PC-3 (cell line): ENCODE measurements at regions not wholly inside any gene's neighbourhood (a gene's known extent, or its start where the extent isn't known, plus 50 kb on each side); places are given as distances from the start of the nearest gene placed in this dataset.

Source experiments
- ATAC-seq: fragments of 200-7000 bp; cut with Tn5 transposase; 2 replicates; pipeline ENCODE4 v1.9.1; 2020; ENCODE audit warnings: mild to moderate bottlenecking, moderate library complexity
- BruUV-seq: library from RNA; stranded (reverse); fragments of 400-500 nt; replicated peaks from 2 replicates; lab custom pipeline; 2021; lab: Mats Ljungman, UMichigan
- CTCF ChIA-PET: fragments of 300-600 bp; sonication (Branson Sonifier 250); formaldehyde crosslinking; loops from one replicate; lab custom pipeline; 2022; ENCODE audit warnings: antibody characterized with exemption; lab: Charles Lee
- POLR2A ChIA-PET: fragments of 300-600 bp; sonication (Branson Sonifier 250); formaldehyde crosslinking; loops from one replicate; lab custom pipeline; 2022; ENCODE audit warnings: antibody characterized with exemption; ENCODE audit not compliant: unreplicated experiment; lab: Charles Lee
- DNase-seq: peaks from one replicate; pipeline ENCODE4 v3.0.0-alpha.2; 2015
- H2AFZ ChIP-seq: fragments of 300-600 bp; sonication (generic); 2 replicates; pipeline ENCODE4 v1.6.0; 2016; ENCODE audit warnings: antibody characterized with exemption, low read length
- H3F3A ChIP-seq: fragments of 300-600 bp; sonication (generic); one replicate; pipeline ENCODE4 v1.6.0; 2017; ENCODE audit warnings: antibody characterized with exemption, low read length, control low read depth, mild to moderate bottlenecking; ENCODE audit not compliant: unreplicated experiment
- H3K27ac ChIP-seq: fragments of 300-600 bp; sonication (generic); 2 replicates; pipeline ENCODE4 v1.5.1; 2016; ENCODE audit warnings: mild to moderate bottlenecking, low read length
- H3K27me3 ChIP-seq: fragments of 300-600 bp; sonication (generic); 2 replicates; pipeline ENCODE4 v1.6.1; 2016; ENCODE audit warnings: low read length, mixed read lengths
- H3K36me3 ChIP-seq: fragments of 300-600 bp; sonication (generic); 2 replicates; pipeline ENCODE4 v1.6.1; 2016; ENCODE audit warnings: low read depth, mixed run types, low read length, mixed read lengths
- H3K4me1 ChIP-seq: fragments of 300-600 bp; sonication (generic); 2 replicates; pipeline ENCODE4 v1.5.1; 2016; ENCODE audit warnings: low read length; ENCODE audit not compliant: insufficient read depth
- H3K4me2 ChIP-seq: fragments of 300-600 bp; sonication (generic); 2 replicates; pipeline ENCODE4 v1.6.0; 2016; ENCODE audit warnings: low read length
- H3K4me3 ChIP-seq: fragments of 300-600 bp; sonication (generic); 2 replicates; pipeline ENCODE4 v1.5.1; 2016; ENCODE audit warnings: mild to moderate bottlenecking, low read length, mixed read lengths
- H3K79me2 ChIP-seq: fragments of 300-600 bp; sonication (generic); 2 replicates; pipeline ENCODE4 v1.6.1; 2017; ENCODE audit warnings: low read length, mixed read lengths
- H3K9ac ChIP-seq: fragments of 300-600 bp; sonication (generic); 2 replicates; pipeline ENCODE4 v1.6.0; 2016; ENCODE audit warnings: mild to moderate bottlenecking, low read length
- H3K9me2 ChIP-seq: fragments of 300-600 bp; sonication (generic); replicated peaks from 2 replicates; pipeline ENCODE4 v1.6.1; 2016; ENCODE audit warnings: mixed run types, low read length, mixed read lengths
- H3K9me3 ChIP-seq: fragments of 300-600 bp; sonication (generic); 2 replicates; pipeline ENCODE4 v1.6.1; 2016; ENCODE audit warnings: low read length, mixed read lengths
- H4K20me1 ChIP-seq: fragments of 300-600 bp; sonication (generic); 2 replicates; pipeline ENCODE4 v1.6.1; 2016; ENCODE audit warnings: low read length, mixed read lengths
- CTCF ChIP-seq: fragments of 300-600 bp; sonication (generic); conservative IDR thresholded peaks from 2 replicates; pipeline ENCODE4 v1.5.1; 2017; ENCODE audit warnings: antibody characterized with exemption, low read depth, mild to moderate bottlenecking, low read length
- EZH2 ChIP-seq: fragments of 300-600 bp; sonication (generic); IDR thresholded peaks from one replicate; pipeline ENCODE4 v1.6.1; 2017; ENCODE audit warnings: antibody characterized with exemption, mild to moderate bottlenecking, low read length; ENCODE audit not compliant: unreplicated experiment
- EZH2phosphoT487 ChIP-seq: fragments of 300-600 bp; sonication (generic); IDR thresholded peaks from 2 replicates; pipeline ENCODE4 v1.6.1; 2018; ENCODE audit warnings: mild to moderate bottlenecking, antibody characterized with exemption, low read length, borderline replicate concordance
- intact Hi-C: fragments of 100-400 bp; cut with micrococcal nuclease; formaldehyde crosslinking; loops from 2 replicates; pipeline ENCODE4 v1.9.0; 2023

- H3K4me3 ChIP-seq: no peak overlapping the region
- no peak overlapping the region for H3K27ac ChIP-seq
- BruUV-seq: no TSS peak
- H3K9ac ChIP-seq: no peak overlapping the region
- no peak overlapping the region for H3K4me2 ChIP-seq
- no peaks in the 10 kb centered on the region for H3K36me3 ChIP-seq
- no peaks in the 10 kb centered on the region for H3K4me1 ChIP-seq
- DNase-seq (peak; percentile 43), ATAC-seq (peak; percentile 84)
- no peaks in the 10 kb centered on the region for H3F3A ChIP-seq
- CTCF ChIA-PET: no interaction called here
- intact Hi-C loops: no loop called here
- H3K27me3 ChIP-seq: no peaks in the 10 kb centered on the region
- H3K9me2 ChIP-seq: no peaks in the 10 kb centered on the region
- H4K20me1 ChIP-seq: no peaks in the 10 kb centered on the region
- H3K79me2 ChIP-seq: no peaks in the 10 kb centered on the region
- no peak overlapping the region for H2AFZ ChIP-seq
- TF ChIP-seq EZH2phosphoT487 (no peak), CTCF (no peak), EZH2 (no peak)
- H3K9me3 ChIP-seq: no peaks in the 10 kb centered on the region
- POLR2A ChIA-PET: interaction anchor here (0.6 kb wide), 1 partner anchor 566 kb away, joined by 5 read pairs; no protein-coding TSS in a partner anchor
Observed at GRCh38 chr17:64786337-64786736, 124.2 kb upstream of the SMURF2 start.

GRCh38 chr17:64785011-64785421 lies 122.9 kb upstream of the SMURF2 start:
- Histone ChIP-seq H3K4me3 (no peak overlapping the region), H3K79me2 (no peaks in the 10 kb centered on the region), H3K4me1 (no peaks in the 10 kb centered on the region), H3K27me3 (no peaks in the 10 kb centered on the region), H2AFZ (no peak overlapping the region), H3F3A (no peaks in the 10 kb centered on the region), H4K20me1 (no peaks in the 10 kb centered on the region), H3K9me3 (no peaks in the 10 kb centered on the region), H3K27ac (no peak overlapping the region), H3K4me2 (no peak overlapping the region), H3K36me3 (no peaks in the 10 kb centered on the region), H3K9ac (no peak overlapping the region), H3K9me2 (no peaks in the 10 kb centered on the region)
- POLR2A ChIA-PET: no interaction called here
- ATAC-seq (no peak), DNase-seq (no peak)
- intact Hi-C loops: no loop called here
- CTCF ChIA-PET: no interaction called here
- no TSS peak for BruUV-seq
- no peak for TF ChIP-seq EZH2phosphoT487
- no peak for TF ChIP-seq CTCF
- no peak for TF ChIP-seq EZH2

GRCh38 chr17:64784353-64785010 lies 122.4 kb upstream of the SMURF2 start:
- Histone ChIP-seq H3K9me2 (no peaks in the 10 kb centered on the region), H3K9me3 (no peaks in the 10 kb centered on the region), H4K20me1 (no peaks in the 10 kb centered on the region), H3K79me2 (no peaks in the 10 kb centered on the region), H3K27ac (no peak overlapping the region), H3K4me1 (no peaks in the 10 kb centered on the region), H3K36me3 (no peaks in the 10 kb centered on the region), H3F3A (no peaks in the 10 kb centered on the region), H3K4me3 (no peak overlapping the region), H3K9ac (no peak overlapping the region), H2AFZ (no peak overlapping the region), H3K27me3 (no peaks in the 10 kb centered on the region), H3K4me2 (no peak overlapping the region)
- DNase-seq (no peak), ATAC-seq (no peak)
- no TSS peak for BruUV-seq
- TF ChIP-seq EZH2phosphoT487 (no peak), CTCF (no peak), EZH2 (no peak)
- CTCF ChIA-PET: no interaction called here
- intact Hi-C loops: no loop called here
- POLR2A ChIA-PET: no interaction called here
